Heart left ventricle (tissue), 13 donors: ENCODE measurements at regions not wholly inside any gene's neighbourhood (a gene's known extent, or its start where the extent isn't known, plus 50 kb on each side); places are given as distances from the start of the nearest gene placed in this dataset.

Source experiments
- CTCF ChIP-seq, 12 donors: fragments of 200-600 bp; sonication (generic) in 4 of 12; IDR thresholded peaks; one replicate each; pipeline versions ENCODE4 v1.5.0 to v1.8.0; 2018 to 2022; ENCODE audit warnings: antibody characterized with exemption in 12 of 12, mild to moderate bottlenecking in 5 of 12
- POLR2A ChIP-seq, 2 donors: fragments of 450-650 bp; IDR thresholded peaks; one replicate each; pipeline ENCODE4 v1.6.1; 2017; ENCODE audit warnings: antibody characterized with exemption in 2 of 2, mild to moderate bottlenecking in 2 of 2, moderate library complexity in 2 of 2
- donor health status: ischemic (EF 13 %, LVEDD 7.1; RV severe dilation, severe dysfunction).
- donor health status: DM: no; HTN: yes; CAD: no.
- donor health status: DM: no; HTN: no; CAD: no.
- donor health status: ischemic (EF 25% LVEDD 6.9; RV normal size, moderate dysfunction).
- donor health status: ischemic (EF 25% LVEDD 5.7; RV mildly dilated, moderate dysfunction).
- donor health status: ischemic (EF 35%, LVEDD 5.7; RV mildly dilated, moderate dysfunction).
- donor health status: nonischemic (EF 11% LVEDD 7.7; RV severe dilation, severe dysfunction).
- donor health status: DM: yes; HTN: yes; CAD: no.
- donor health status: PGD.
- donor health status: ischemic (EF 29% LVEDD 5.4; RV normal size, mild dysfunction).
- donor health status: nonischemic (EF 23%, LVEDD 6.1; RV moderate dilation, normal function).

GRCh38 chr3:69541711-69542088, 155.8 kb upstream of the FRMD4B start:
- TF ChIP-seq CTCF (IDR thresholded peaks at IDR 0.05), result no peak
- no peak for TF ChIP-seq POLR2A (IDR thresholded peaks at IDR 0.05)
